Fibroblast of pulmonary artery (primary cell): ENCODE measurements at regions not wholly inside any gene's neighbourhood (a gene's known extent, or its start where the extent isn't known, plus 50 kb on each side); places are given as distances from the start of the nearest gene placed in this dataset.
A peak's percentile ranks its signal among the peaks of the same experiment; 100 is the strongest.

ENCODE experiments used
- DNase-seq: peaks from one replicate; pipeline ENCODE4 v3.0.0-alpha.2; 2010; ENCODE audit warnings: low read depth
- H3K4me3 ChIP-seq: replicated peaks from 2 replicates; pipeline ENCODE4 v1.5.1; 2011; ENCODE audit warnings: low read depth, mild to moderate bottlenecking, control low read depth, low read length, moderate library complexity
- CTCF ChIP-seq: IDR thresholded peaks from 2 replicates; pipeline ENCODE4 v1.5.1; 2011; ENCODE audit warnings: mild to moderate bottlenecking, control low read depth, low read length, inconsistent platforms; ENCODE audit errors: missing control alignments

GRCh38 chr22:47397673-47398072 lies 635.2 kb downstream of the TBC1D22A start:
- no peak for DNase-seq
- no peak overlapping the region for H3K4me3 ChIP-seq
- no peak for TF ChIP-seq CTCF

- TF ChIP-seq CTCF, result no peak
- DNase-seq, result no peak
Observed at GRCh38 chr22:47396515-47396914, 634.1 kb downstream of the TBC1D22A start.

GRCh38 chr22:47396105-47396504 lies 633.7 kb downstream of the TBC1D22A start:
- TF ChIP-seq CTCF, result no peak
- no peak overlapping the region for H3K4me3 ChIP-seq
- no peak for DNase-seq

More at GRCh38 chr22:47396515-47396914, 634.1 kb downstream of the TBC1D22A start:
- H3K4me3 ChIP-seq, result no peak overlapping the region

GRCh38 chr22:47395481-47395880 lies 633.0 kb downstream of the TBC1D22A start:
- no peak for TF ChIP-seq CTCF

GRCh38 chr22:47394504-47395440 lies 632.3 kb downstream of the TBC1D22A start:
- H3K4me3 ChIP-seq, result no peak overlapping the region
- DNase-seq, result no peak
- no peak for TF ChIP-seq CTCF

More at GRCh38 chr22:47395481-47395880, 633.0 kb downstream of the TBC1D22A start:
- peak; percentile 37 for DNase-seq
- H3K4me3 ChIP-seq, result no peak overlapping the region

GRCh38 chr22:47393191-47393590 lies 630.7 kb downstream of the TBC1D22A start:
- DNase-seq, result no peak
- H3K4me3 ChIP-seq, result no peak overlapping the region
- no peak for TF ChIP-seq CTCF
